GM21576 (cell line): ENCODE measurements at regions not wholly inside any gene's neighbourhood (a gene's known extent, or its start where the extent isn't known, plus 50 kb on each side); places are given as distances from the start of the nearest gene placed in this dataset.

Source experiments
- ATAC-seq: cut with Tn5 transposase; IDR thresholded peaks from one replicate; pipeline ENCODE4 v1.9.1; 2021; ENCODE audit warnings: mild to moderate bottlenecking, moderate library complexity; ENCODE audit not compliant: unreplicated experiment

- no peak for ATAC-seq
Observed at GRCh38 chr5:4901924-4902323, 238.2 kb upstream of the ADAMTS16 start.

- ATAC-seq = no peak
Observed at GRCh38 chr5:4905674-4906520, 234.2 kb upstream of the ADAMTS16 start.

DNA sequence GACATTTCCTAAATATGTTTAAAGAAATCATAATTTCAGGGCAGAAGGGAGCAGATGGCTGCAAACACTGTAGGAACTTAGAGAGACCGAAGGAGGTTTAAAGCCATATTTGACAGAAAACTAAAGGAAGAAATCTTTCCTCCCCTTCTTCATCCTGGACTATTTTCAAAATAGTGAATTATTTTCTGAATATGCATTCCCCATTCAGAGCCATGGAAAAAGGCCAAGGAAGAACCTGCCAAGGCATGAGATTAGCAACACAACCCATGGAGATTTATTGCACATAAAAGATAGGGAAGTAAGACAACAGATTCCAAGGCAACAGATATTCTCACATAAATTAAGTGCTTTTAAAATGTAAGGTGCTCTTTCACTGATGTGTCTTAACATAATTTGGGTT lies 233.3 kb upstream of the ADAMTS16 start:
- no peak for ATAC-seq

DNA sequence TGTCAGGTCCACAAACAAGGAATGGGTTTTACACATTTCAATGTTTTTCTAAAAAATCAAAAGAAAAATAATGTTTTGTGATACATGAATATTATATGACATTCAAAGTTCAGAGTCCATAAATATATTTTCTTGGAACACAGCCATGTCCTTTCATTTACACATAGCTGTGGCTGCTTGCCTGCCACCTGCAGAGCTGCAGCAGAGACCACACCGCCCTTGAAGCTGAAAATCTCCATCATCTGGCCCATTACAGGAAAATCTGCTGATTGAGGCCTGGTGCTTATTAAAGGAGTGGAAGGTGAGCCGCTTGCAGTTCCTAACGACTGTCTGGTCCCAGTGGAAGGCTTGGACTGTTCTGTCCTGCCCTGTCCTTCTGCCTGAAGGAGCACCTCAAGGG lies 232.6 kb upstream of the ADAMTS16 start:
- ATAC-seq = no peak

DNA sequence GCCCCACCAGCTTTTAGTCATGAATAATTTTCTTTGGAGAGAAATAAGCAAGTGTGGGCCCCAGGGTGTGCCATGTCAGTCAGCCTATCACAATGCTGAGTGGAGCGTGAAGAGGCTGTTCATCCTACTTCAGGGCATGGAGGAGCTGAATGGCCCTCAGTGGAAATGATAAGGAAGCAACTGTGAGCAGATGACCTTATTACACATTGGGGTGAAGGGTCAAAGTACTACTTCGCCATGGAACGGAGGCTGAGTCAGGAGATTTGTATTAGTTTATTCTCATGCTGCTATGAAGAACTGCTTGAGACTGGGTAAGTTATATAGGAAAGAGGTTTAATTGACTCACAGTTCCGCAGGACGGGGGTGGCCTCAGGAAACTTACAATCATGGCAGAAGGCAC lies 231.0 kb upstream of the ADAMTS16 start:
- no peak for ATAC-seq

- ATAC-seq = no peak
Observed at GRCh38 chr5:4911646-4912403, 228.3 kb upstream of the ADAMTS16 start.

DNA sequence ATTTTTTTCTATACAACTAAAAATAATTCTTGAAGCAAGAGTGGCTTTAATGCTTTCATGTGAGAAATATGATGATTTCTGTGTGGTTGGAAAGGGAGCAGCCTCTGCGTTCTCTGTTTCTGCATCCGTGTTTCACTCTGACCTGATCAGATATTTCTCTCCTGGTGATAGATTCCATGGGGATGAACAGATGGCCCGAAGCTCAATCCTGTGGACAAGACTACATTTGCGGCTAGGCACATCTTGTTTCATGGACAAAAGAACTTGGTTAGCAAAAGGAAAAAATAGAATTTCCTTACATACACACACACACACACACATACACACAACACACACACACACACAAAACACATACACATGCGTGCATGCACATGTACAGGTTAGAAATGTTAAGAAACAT lies 218.2 kb upstream of the ADAMTS16 start:
- ATAC-seq = no peak

GRCh38 chr5:4924577-4924976 lies 215.6 kb upstream of the ADAMTS16 start:
- ATAC-seq = no peak

DNA sequence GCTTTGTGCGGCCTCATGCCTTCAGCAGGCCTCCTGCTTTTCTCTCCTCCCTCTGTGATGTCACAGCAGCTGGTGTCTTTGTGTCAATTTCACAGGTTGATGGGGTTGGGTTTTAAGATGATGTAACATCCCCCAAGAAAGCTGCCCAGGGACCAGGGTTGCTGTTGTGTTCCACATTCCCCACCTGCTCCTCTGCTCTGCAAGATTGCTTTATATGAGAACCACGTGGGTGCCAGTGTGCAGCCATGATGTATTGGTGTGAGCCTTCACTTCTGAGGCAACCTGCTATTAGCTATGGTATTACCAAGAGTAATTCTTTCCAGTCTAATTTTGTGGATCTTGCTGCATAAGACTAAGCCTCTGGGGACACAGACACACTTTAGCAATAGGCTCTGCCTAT lies 213.0 kb upstream of the ADAMTS16 start:
- ATAC-seq = no peak

- ATAC-seq = no peak
Observed at GRCh38 chr5:4928409-4928808, 211.7 kb upstream of the ADAMTS16 start.

GRCh38 chr5:4929092-4929655 lies 211.0 kb upstream of the ADAMTS16 start:
- no peak for ATAC-seq

- ATAC-seq = no peak
Observed at GRCh38 chr5:4939042-4939781, 200.9 kb upstream of the ADAMTS16 start.

DNA sequence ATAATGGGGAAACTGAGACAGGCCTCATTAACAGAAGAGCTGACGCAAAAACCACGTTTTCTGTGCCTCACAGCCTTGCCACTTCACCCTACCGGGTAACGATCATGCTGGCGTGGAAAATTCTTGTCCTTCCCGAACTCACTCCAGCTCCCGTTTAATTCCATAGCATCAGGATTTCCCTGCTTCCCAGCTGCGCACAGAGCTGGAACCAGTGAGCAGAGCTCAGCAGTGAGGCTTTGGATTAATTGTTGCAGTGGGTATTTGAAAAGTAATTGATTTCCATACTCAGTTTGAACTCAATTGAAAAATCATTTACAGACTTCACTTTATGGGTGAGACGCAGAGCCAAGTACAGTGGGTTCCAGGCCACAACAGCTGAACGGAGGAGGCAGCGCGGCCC lies 199.0 kb upstream of the ADAMTS16 start:
- no peak for ATAC-seq

- no peak for ATAC-seq
Observed at GRCh38 chr5:4941957-4942830, 197.9 kb upstream of the ADAMTS16 start.

DNA sequence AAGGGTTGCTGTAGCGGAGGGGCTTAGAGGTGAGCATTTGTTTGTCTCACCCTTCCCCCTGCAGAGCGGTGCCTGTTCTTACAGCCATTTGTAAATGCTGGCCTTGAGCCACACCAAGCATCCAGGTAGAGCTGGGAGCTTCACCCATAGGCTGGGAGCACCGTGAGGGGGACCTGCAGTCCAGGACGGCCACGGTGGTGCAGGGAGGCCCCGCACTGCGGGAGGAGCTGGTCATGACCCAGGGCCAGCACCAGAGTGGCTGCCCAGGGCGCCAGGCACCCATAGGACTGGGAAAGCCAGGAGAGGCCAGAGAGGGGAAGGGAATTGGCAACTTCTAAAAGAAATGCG lies 197.3 kb upstream of the ADAMTS16 start:
- no peak for ATAC-seq

DNA sequence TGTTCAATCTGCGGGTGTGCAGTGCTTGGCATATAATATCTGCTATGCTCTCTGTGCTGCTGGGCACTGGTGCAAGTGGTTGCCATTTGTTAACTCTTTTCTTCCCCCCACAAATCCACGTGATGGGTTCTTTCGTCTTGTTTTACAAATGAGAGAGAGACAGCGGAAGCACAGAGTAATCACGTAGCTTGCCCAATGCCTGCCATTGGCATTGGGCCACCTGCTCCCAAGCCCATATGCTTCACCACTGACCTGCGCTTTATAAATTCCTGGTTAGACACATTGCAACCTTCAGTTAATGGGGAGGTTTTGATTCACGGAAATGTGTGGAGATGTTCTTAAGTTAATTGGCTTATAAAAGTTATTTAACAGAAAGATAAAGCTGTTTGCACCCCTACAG lies 194.8 kb upstream of the ADAMTS16 start:
- no peak for ATAC-seq

DNA sequence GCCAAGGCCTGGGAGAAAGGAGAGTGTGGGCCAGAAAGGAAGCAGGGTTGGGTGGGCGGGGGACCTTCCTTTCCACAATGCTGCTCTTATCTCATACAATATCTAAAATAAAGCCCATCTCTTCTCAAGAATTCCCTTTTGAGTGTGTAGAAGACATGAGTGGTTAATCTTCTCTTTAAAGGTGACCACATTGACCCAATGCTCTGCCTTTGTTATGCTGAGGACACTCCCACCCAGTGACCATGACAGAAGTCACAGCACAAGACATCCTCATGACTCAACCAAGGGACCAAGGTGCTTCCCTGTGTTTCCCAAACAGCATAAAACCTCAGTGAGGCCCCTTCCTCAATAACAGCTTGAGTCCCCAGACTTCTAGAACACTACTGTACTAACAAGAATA lies 193.0 kb upstream of the ADAMTS16 start:
- ATAC-seq = no peak

DNA sequence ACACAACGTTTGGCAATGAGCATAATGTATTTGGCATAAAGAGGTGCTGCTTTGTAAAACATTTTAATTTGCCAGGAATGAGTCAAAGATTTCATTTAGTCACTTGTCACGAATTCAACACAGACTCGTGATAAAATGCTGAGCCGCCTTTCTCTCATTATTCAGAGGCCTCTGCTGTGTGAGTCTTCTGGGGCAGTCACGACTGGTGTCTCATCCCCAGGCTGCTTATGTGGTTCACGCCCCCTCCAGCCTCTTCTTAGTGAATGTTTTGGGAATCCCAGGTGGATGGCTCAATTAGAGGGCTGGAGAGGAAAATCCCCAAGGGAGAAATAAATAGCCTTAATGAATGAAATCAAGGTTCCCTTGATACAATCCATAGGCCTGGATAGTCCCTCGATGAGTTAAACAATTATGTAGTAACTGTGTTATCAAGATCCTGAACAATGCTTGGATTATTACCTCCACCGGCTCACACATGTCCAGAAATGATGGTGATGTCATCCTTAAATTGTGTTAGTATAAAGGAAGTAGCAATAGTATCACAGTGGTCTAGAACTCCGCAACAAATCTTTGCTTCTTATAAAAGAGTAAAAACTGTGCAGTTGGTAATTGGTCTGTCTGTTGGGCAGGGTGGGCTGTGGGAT lies 192.1 kb upstream of the ADAMTS16 start:
- no peak for ATAC-seq

DNA sequence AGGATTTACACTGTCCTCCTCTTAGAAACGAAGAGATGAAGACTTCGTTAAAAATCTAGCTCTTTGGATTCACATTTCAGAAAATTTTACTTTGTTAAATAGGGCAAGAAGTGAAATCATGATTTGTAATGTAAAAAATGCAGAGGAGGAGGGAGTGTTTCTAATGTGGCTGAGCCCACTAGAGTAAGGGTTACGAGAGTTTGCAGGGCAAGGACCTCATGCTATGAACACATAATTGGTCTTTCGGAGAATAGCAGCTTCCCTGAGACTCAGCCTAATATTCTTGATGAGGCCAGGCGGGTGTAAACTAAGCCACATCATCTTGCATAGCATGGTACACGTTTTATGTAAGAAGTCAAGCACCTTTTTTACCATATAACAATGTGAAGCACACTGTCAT lies 191.0 kb upstream of the ADAMTS16 start:
- no peak for ATAC-seq

DNA sequence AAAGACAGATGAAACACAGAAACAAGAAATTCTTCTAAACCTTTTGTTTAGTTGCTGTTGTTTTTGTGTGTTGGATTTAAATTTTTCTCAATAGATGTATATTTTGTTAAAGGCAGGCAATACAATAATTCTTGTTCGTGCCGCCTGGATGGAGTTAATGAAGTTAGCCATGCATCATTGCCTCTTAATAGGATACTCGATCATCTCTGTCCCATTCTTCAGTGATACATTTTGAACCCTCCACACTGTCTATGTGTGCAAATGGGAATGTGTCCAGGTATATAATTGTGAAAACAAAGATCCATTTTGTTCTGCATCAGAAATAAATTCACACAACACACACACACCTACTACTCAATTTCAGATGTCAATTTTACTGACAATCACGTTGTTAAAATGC lies 186.6 kb upstream of the ADAMTS16 start:
- ATAC-seq = no peak
